Esophagus (tissue), 2 donors: ENCODE measurements at regions not wholly inside any gene's neighbourhood (a gene's known extent, or its start where the extent isn't known, plus 50 kb on each side); places are given as distances from the start of the nearest gene placed in this dataset.
"Not testable (repeated sequence)": the region's sequence is repeated elsewhere in the genome, so short reads cannot be mapped to it uniquely, and the experiment has no call there.

ENCODE experiments used
- H3K27ac ChIP-seq, 2 donors: one replicate each; pipeline ENCODE4 v1.5.1; 2013; ENCODE audit warnings: low read depth in 2 of 2, mild to moderate bottlenecking in 2 of 2, inconsistent platforms in 1 of 2, low read length in 1 of 2, moderate library complexity in 1 of 2
- H3K27me3 ChIP-seq, 2 donors: one replicate each; pipeline ENCODE4 v1.6.1; 2013; ENCODE audit warnings: low read length in 2 of 2, control low read depth in 1 of 2, mild to moderate bottlenecking in 1 of 2; ENCODE audit not compliant: insufficient read depth in 2 of 2, control insufficient read depth in 1 of 2
- H3K36me3 ChIP-seq, 2 donors: one replicate each; pipeline ENCODE4 v1.6.1; 2013; ENCODE audit warnings: low read length in 1 of 2; ENCODE audit not compliant: control insufficient read depth in 2 of 2, insufficient read depth in 2 of 2
- H3K4me1 ChIP-seq, 2 donors: one replicate each; pipeline ENCODE4 v1.6.1; 2013; ENCODE audit warnings: low read length in 1 of 2; ENCODE audit not compliant: control insufficient read depth in 2 of 2, insufficient read depth in 2 of 2
- H3K4me3 ChIP-seq, 2 donors: one replicate each; pipeline ENCODE4 v1.5.1; 2013; ENCODE audit warnings: low read length in 2 of 2, mild to moderate bottlenecking in 2 of 2, low read depth in 1 of 2, moderate library complexity in 1 of 2
- H3K9me3 ChIP-seq, 2 donors: one replicate each; pipeline ENCODE4 v1.6.1; 2013; ENCODE audit warnings: mild to moderate bottlenecking in 2 of 2, low read depth in 1 of 2, low read length in 1 of 2, moderate library complexity in 1 of 2; ENCODE audit not compliant: control insufficient read depth in 2 of 2, insufficient read depth in 1 of 2
- WGBS, 2 donors: extraction: QIAGEN DNeasy Blood & Tissue Kit; methylation state at CpG; one replicate each; pipeline ENCODE4 v1.1.7; 2013; 5-methylcytosine and 5-hydroxymethylcytosine counted together
- donor health status: healthy with polysubstance abuse.
- donor health status: Bipolar disorder and iron deficiency.

DNA sequence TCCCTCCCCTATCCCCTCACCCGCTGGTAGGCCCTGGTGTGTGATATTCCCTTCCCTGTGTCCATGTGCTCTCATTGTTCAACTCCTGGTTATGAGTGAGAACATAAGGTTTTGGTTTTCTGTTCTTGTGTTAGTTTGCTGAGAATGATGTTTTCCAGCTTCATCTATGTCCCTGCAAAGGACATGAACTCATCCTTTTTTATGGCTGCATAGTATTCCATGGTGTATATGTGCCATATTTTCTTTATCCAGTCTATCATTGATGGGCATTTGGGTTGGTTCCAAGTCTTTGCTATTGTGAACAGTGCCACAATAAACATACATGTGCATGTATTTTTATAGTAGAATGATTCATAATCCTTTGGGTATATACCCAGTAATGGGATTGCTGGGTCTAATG, 217.8 kb downstream of the TLE3 start:
- H3K36me3 ChIP-seq, H3K9me3 ChIP-seq, H3K27ac ChIP-seq, H3K4me3 ChIP-seq, H3K4me1 ChIP-seq, H3K27me3 ChIP-seq: not testable (repeated sequence)
- 84 to 97% methylated on average over 1 of the region's 1 CpG for WGBS, 2 donors

DNA sequence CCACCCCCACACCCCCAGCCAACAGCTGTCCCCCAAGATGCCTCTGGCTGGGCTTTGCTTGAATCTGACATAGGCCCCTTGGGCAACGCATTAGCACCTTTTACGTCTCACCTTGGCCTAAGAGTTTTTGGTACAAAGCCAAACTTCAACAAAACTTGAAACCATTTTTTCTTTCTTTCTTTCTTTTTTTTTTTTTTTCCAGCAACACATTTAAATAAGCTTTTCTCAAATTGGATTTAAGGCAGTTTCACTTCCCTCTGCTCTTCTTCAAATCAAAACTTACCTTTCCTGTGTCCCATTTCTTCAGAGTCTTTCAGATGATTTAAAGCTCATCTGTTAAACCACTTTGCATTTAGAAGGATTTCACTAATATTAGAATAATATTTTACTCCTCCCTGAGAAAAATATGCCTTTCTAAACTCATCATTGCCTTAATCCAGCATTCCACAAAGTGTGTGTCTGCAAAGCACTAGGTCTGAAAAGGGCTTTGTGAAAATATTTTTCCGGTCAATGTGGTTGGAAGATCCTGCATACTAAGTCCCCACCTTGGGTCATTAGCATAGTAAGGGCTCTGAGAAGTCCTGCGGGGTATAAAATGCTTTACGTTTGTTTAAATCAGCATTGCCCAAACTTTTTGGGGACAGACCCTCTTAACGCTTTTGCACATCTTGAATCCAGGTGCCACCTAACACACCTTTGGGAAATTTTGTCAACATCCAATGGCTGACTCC, 217.0 kb downstream of the TLE3 start:
- Histone ChIP-seq H3K9me3 (peaks cover 0 to 5% of the 10 kb centered on the region in 2 donors), H3K4me1 (no peaks in the 10 kb centered on the region), H3K27ac (no peak overlapping the region), H3K36me3 (no peaks in the 10 kb centered on the region), H3K4me3 (no peak overlapping the region), H3K27me3 (no peaks in the 10 kb centered on the region)
- 86 to 92% methylated on average over 6 of the region's 6 CpGs for WGBS, 2 donors

DNA sequence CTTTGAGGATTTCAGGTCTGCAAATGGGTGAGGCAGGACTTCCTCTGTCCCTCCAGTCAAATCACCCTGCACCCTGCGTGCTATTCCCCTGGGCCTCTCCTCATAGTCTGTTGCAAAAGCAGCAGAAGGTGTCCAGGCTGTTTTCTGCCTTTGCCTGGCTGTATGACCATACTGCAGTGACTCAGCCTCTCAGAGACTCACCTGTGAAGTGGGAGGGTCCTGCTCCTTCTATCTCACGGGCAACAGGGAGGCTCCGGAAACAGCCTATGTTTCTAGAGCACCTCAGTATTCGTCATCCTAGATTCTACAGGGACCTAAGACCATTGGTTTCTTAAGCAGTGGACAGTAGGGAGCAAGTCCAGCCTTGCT, 216.4 kb downstream of the TLE3 start:
- peaks cover 0 to 5% of the 10 kb centered on the region in 2 donors for H3K9me3 ChIP-seq
- no peaks in the 10 kb centered on the region for H3K27me3 ChIP-seq
- no peak overlapping the region for H3K4me3 ChIP-seq
- WGBS, 2 donors: 68 to 83% methylated on average over 4 of the region's 4 CpGs
- no peaks in the 10 kb centered on the region for H3K4me1 ChIP-seq
- no peaks in the 10 kb centered on the region for H3K36me3 ChIP-seq
- H3K27ac ChIP-seq: no peak overlapping the region

DNA sequence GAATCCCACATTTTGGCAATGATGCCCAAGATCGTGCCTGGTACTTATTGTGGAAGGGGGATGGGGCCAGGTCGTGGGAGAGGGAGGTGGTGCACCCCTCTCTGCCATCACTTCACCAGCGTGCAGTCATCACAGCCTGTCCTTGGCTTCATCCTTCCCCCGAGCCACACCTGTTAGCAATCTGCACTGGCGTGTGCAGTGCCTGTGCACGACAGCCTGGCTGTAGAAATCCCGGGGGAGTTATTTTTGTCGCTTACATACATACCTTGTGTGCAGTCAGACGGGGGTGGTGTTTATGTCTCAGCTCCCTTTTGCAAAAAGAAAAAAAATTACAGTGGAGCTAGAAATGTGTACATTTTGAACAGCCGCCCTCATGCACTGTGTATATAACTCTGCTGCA, 216.0 kb downstream of the TLE3 start:
- no peaks in the 10 kb centered on the region for H3K27me3 ChIP-seq
- H3K4me1 ChIP-seq: no peaks in the 10 kb centered on the region
- peaks cover 0 to 5% of the 10 kb centered on the region in 2 donors for H3K9me3 ChIP-seq
- H3K27ac ChIP-seq: no peak overlapping the region
- H3K4me3 ChIP-seq: no peak overlapping the region
- WGBS, 2 donors: 52 to 60% methylated on average over 10 of the region's 10 CpGs
- no peaks in the 10 kb centered on the region for H3K36me3 ChIP-seq

DNA sequence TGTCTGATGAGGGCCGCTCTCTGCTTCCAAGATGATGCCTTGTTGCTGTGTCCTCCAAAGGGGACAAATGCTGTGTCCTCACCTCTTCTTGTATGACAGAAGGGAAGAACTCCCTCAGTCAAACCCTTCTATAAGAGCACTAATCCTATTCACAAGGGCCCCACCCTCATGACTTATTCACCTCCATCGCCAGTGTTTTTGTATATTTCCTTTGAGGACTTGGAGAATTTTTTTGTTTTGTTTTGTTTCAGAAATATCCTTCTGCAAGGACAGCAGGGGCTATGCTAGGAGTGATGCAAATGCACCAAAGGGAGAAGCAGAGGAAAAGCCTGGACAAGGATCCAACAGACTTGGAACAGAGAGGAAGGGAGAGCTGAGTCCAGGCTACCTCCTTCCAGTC, 214.4 kb downstream of the TLE3 start:
- peaks cover 0 to 5% of the 10 kb centered on the region in 2 donors for H3K9me3 ChIP-seq
- no peak overlapping the region for H3K27ac ChIP-seq
- no peaks in the 10 kb centered on the region for H3K27me3 ChIP-seq
- no peaks in the 10 kb centered on the region for H3K4me1 ChIP-seq
- no peaks in the 10 kb centered on the region for H3K36me3 ChIP-seq
- WGBS, 2 donors: 89 to 90% methylated on average over 2 of the region's 2 CpGs
- H3K4me3 ChIP-seq: no peak overlapping the region

DNA sequence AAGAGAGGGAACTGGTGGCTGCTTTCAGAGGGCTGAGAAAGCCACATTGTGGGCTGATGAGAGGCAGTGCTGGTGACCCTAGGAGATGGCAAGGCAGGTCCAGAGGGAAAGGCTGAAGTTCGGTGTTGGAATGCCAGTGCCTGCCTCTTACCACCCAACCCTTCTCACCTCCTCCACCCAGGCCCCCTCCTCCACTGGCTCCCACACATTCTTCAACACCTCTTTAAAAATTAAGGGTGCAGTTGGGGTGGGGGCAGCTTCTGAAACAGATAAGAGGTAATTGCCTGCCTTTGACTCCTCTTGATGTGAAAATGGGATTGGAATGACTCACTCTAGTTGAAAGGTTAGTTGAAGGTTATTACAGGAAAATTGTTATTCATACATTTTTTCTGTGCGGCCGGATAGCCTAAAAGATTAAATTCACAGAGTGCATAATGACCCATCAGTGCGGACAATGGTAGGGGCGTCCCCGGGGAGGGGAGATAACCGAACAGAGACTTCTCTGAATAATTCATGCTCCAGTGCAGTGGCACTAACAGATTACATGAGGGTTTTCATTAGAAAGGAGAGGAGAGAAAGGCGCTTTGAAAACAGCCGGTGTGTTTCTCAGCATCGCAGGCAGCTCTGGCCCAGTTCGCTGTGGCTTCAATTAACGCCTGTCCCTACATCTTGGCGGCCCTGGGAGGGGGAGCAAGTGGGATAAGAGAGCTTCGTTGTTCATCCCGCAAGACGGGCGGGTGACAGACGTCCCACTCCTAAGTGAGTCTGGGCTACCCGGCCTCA, 212.4 kb downstream of the TLE3 start:
- Histone ChIP-seq H3K4me3 (no peak overlapping the region), H3K4me1 (no peaks in the 10 kb centered on the region), H3K27me3 (no peaks in the 10 kb centered on the region), H3K27ac (no peak overlapping the region), H3K9me3 (peaks cover 0 to 5% of the 10 kb centered on the region in 2 donors), H3K36me3 (no peaks in the 10 kb centered on the region)
- 63 to 67% methylated on average over 19 of the region's 19 CpGs for WGBS, 2 donors

DNA sequence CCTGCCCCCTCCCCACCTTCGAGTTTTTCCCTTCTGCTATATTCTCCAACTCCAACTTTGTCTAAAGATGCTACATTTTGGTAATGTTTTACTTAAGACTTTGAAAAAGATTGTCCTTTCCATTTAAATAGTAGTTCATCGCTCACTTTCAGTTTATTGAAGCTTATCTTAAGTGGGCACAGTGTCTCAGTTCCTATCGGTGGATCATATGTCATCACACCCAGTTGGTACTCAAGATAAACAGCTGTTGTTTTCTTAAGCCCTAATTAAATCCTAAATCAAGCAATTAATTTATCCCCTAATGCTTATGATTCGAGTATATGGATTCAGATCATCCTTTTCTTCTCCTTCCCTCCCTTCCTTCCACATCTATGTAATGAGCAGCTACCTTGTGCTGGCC, 210.7 kb downstream of the TLE3 start:
- Histone ChIP-seq H3K36me3 (no peaks in the 10 kb centered on the region), H3K4me3 (no peak overlapping the region), H3K27me3 (no peaks in the 10 kb centered on the region), H3K9me3 (peaks cover 0 to 5% of the 10 kb centered on the region in 2 donors), H3K27ac (no peak overlapping the region), H3K4me1 (no peaks in the 10 kb centered on the region)
- 55 to 58% methylated on average over 4 of the region's 4 CpGs for WGBS, 2 donors

DNA sequence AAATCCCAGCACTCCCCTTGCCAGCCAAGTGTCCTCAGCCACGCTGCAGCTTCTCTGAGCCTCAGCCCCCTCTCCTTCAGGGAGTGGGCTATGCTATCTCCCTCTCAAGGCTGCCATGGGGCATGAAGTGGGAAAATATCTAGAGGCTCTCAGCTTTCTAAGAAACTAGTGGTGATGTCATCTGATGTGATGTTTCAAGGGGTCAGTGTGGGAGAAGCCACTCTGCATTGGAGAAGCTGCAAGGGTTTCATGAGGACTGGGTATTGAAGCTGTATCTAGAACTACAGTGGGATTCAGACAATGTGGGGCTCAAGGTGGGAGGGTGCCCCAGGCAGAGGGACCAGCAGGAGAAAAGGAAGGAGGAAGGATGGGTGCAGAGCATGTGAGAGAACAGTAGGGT, 210.2 kb downstream of the TLE3 start:
- Histone ChIP-seq H3K27me3 (no peaks in the 10 kb centered on the region), H3K4me1 (no peaks in the 10 kb centered on the region), H3K9me3 (peaks cover 0 to 5% of the 10 kb centered on the region in 2 donors), H3K36me3 (no peaks in the 10 kb centered on the region), H3K4me3 (no peak overlapping the region), H3K27ac (no peak overlapping the region)
- WGBS, 2 donors: 86 to 90% methylated on average over 1 of the region's 1 CpG

DNA sequence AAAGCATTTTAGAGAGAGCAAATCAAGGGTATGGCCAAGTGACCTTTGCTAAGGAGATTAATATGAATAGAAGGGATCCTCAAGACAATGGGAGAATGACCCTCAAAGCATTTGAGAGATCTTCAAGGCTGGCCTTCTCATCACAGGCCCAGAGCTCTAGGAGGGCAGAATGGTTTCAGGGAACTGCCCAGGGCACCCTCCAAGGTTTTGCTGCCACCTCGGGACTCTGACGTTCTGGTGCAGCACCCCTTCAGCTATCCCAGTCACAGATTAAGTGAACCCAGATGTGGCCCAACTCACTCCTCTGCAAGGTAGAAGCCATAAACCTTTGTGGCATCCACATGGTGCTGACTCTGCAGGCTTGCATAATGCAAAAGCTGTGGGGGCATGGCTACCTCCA, 209.3 kb downstream of the TLE3 start:
- H3K36me3 ChIP-seq: no peaks in the 10 kb centered on the region
- no peak overlapping the region for H3K27ac ChIP-seq
- H3K27me3 ChIP-seq: no peaks in the 10 kb centered on the region
- no peaks in the 10 kb centered on the region for H3K4me1 ChIP-seq
- peaks cover 0 to 5% of the 10 kb centered on the region in 2 donors for H3K9me3 ChIP-seq
- H3K4me3 ChIP-seq: no peak overlapping the region
- 60 to 67% methylated on average over 2 of the region's 2 CpGs for WGBS, 2 donors

DNA sequence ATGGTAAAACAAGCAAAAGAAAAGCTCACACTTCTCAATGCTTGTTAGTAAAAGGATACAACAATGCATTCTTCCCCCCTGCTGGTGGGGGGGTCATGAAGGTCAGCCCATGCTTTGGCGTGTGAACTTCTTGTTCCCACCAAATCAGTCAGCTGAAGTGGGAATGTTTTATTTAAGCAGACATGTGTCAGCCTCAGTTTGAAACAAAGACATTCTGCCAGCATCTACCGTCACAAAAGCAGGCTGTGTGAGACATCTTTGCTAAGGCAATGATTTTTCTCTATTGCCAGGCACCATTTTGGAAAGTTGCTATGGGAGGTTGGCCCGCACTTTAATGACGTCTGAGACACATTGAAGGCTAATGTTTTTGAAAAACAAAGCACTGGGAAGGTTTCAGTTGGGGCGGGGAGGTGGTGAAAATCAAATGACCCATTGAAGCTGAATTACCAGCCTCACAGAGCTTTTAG, 206.6 kb downstream of the TLE3 start:
- H3K9me3 ChIP-seq: no peaks in the 10 kb centered on the region
- no peaks in the 10 kb centered on the region for H3K27me3 ChIP-seq
- WGBS, 2 donors: 78 to 80% methylated on average over 5 of the region's 5 CpGs
- H3K36me3 ChIP-seq: no peaks in the 10 kb centered on the region
- H3K27ac ChIP-seq: no peak overlapping the region
- H3K4me1 ChIP-seq: no peaks in the 10 kb centered on the region
- H3K4me3 ChIP-seq: no peak overlapping the region
